ENCODE measurements at regions not wholly inside any gene's neighbourhood (a gene's known extent, or its start where the extent isn't known, plus 50 kb on each side); places are given as distances from the start of the nearest gene placed in this dataset.
A peak's percentile ranks its signal among the peaks of the same experiment; 100 is the strongest.
"Not testable (repeated sequence)": the region's sequence is repeated elsewhere in the genome, so short reads cannot be mapped to it uniquely, and the experiment has no call there.

DNA sequence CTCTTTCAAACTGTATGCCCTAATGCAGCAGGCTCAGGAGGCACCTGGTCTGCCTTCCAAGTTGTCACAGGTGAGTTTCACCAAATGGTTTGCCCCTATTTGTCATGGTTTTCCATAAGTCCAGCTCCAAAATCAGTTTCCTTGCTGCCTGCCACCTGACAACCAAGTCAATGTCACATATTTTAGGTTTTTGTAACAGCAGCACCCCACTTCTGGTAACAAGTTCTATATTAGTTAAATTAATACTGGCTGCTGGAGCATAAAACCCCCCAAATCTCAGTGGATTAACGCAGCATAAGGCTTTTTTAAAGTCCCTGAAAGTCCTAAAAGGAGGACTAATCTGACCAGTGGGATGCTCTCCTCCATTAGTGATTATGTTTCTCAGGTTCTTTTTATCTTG is 200.7 kb downstream of the RRAGC start:
- no peak for DNase-seq

DNA sequence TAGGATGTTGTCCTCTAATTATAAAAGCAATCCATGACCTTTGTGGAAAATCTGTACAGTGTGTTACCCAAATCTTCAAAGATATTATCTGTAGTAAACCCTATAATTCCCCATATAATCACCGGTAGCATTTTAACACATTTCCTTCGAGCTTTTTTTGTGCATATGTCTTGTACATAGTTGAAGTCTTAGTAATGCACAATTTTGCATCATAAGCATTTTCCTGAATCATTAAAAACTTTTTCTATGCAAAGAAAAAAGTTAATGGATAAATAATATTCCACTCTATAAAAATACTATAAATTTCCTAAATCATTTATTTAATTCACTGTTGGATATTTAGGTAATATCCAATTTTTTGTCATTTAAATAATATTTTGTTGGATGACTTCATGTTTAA is 201.7 kb downstream of the RRAGC start:
- no peak for DNase-seq

DNA sequence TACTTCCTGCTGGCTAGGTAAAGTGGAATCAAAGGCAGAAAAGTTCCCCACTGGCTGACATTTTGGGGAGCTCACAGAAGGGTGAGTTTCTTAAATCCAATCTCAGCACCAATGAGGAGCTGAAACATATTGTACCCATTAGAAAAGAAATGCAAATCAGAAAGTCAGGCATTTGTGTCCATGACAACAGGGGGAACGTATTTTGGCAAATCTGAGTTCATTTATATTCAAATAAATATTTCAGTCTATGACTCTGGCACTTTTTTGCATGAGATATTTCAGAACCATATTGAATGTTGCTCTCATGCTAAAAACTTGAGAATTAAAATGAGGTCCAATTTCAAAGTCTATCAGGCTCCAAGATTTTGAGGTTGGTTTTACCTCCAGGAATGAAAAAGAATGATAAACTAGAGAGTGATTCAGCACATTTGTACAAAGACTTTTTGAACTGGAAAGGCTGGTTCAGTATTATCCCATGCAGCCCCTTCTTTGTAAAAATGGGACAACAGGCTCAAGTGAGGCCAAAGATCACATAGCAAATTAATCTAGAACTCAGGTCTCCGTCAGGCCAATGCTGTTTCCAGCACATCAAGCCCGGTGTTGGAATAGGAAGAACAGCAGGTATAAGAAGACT is 202.2 kb downstream of the RRAGC start:
- no peak for DNase-seq

DNA sequence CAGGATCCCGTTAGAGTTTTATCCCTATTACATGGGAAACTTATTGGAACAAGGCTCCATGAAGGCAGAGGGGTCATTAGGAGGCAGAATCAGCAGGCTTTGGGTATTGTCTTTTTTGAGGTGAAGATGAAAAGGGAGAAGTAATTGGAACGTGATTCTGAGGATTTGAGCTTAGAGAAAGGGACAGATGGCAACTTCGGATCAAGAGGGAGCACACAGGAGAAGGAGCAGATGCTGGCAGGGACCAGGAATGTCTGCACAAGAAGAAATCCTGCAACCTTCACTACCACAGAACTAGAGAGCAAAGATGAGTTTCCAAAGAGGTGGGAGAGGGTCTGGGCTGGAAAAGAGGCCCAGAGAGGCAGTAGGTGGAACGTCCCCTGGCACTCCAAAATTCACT is 202.8 kb downstream of the RRAGC start:
- DNase-seq, result peak; percentile 63 to 89

DNA sequence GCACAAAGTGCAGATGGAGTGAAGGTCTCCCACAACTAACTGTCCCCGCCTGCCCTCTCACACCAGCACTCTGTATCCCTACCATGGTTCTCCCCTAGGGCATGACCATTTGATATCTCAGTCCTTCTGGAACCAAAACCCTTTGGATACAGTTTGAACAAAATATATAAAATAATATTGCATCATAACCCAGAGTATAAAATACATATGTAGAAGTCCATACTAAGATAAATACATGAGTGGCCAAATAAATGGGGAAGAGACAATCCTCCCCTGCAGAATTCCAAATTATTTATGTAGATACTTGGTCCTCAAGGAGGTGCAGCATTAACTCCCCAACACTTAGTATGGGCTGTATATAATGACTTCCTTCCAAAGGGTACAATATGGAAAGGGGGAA is 207.4 kb downstream of the RRAGC start:
- no peak for DNase-seq

DNA sequence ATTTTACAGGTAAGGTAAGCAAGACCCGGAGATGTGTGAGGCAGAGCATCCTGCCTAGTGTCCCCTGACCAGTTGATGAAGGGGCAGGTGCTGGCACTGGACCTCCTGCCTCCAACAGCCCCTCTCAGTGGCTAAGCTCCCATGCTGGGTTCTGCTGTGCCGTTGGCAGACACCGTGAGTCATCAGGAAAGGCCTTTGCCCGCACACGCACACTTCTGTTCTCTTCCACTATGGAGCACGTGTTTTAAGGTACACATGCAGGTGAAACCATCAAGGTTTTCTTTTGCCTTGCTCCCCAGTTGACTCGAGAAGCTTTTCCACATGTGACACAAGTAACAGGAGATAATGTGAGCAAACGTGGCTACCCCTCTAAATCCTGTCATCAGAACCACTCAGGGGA is 207.9 kb downstream of the RRAGC start:
- no peak for DNase-seq

DNA sequence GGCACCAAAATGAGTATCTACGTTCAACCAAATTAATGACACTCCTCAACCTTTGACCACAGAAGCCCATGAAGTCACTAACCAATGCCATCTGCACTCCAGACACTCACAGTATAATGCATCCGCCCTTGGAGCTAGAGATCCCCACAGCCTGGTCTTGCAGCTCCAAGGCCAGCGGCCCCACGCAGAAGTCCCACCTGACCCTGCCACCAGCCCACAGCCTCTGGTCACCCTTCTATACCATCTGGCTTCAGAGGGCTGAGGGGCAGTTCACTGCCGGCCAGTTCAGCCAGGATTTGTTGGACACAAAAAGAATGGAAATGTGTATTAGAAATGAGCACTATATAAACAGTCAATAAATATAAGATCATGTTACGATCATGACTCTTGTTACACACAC is 211.2 kb downstream of the RRAGC start:
- peak in 1 of 2 experiments; percentile 19 for DNase-seq

DNA sequence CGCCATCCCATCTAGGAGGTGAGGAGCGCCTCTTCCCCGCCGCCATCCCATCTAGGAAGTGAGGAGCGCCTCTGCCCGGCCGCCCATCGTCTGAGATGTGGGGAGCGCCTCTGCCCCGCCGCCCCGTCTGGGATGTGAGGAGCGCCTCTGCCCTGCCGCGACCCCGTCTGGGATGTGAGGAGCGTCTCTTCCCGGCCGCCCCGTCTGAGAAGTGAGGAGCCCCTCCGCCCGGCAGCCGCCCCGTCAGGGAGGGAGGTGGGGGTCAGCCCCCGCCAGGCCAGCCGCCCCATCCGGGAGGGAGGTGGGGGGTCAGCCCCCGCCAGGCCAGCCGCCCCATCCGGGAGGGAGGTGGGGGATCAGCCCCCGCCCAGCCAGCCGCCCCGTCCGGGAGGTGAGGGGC is 212.2 kb downstream of the RRAGC start:
- not testable (repeated sequence) for DNase-seq

DNA sequence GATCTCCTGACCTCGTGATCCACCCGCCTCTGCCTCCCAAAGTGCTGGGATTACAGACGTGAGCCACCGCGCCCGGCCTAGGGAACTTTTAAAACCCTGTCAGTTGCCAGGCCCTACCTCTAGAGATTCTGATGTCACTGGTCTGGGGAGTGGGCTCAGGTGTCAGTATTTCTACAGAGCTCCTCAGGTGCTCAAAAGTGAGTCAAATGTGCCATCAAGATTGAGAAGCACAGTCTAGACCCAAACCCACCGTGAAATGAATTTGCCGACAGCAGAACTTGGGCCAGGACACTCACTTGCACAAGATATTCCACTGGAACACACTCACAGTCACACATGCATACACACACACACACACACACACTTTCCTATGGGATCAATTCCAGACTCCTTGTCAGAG is 215.5 kb downstream of the RRAGC start:
- no peak for DNase-seq

DNA sequence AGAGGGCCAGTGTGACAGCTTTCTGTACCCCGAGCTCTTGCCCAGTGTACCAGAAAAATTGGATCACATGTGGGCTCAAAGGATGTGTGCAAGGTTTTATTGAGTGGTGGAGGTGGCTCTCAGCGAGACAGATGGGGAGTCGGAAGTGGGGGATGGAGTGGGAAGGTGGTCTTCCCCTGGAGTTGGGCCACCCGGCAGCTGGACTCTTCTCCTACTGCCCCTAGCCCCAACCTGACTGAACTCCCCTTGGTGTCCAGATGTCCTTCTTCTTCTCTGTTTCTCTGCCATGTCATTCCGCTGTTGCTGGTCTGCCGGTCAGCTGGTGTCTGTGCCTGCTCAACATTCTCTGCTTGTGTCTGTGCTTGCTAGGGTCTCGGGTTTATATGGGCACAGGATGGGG is 217.9 kb downstream of the RRAGC start:
- no peak for DNase-seq

DNA sequence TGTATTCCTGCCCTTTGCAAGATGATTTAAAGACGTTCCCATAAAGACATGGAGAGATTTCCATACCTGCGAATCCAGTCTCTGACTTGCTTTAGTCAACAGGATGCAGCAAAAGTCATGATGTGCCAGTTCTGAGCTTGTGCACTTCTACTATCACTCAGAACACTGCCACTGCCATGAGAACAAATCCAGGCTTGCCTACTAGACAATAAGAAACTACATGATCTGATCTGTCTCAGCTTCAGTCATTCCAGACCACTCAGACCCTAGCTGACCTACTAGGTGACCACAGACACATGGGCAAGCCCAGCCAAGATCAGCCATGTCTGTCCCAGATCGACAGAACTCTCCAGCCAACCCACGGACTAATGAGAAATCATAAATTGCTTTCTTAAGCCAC is 219.2 kb downstream of the RRAGC start:
- DNase-seq, result no peak

DNA sequence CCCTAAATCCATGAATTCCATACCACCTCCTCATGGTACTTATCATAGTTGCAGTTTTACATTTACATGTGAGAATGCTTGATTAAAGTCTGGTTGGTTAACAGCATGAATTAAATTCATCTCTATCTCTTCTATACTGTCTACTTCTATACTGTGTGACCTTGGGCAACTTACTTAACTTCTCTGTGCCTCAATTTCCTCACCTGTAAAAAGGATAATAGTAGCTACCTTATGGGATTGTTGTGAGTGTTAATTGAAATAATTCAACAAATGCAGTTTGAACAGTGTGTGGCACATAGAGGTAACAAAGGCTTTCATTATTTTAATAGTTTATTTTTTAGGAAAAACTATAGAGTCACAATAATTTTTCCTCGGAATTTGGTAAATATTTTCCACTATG is 231.3 kb downstream of the RRAGC start:
- DNase-seq, result no peak

DNA sequence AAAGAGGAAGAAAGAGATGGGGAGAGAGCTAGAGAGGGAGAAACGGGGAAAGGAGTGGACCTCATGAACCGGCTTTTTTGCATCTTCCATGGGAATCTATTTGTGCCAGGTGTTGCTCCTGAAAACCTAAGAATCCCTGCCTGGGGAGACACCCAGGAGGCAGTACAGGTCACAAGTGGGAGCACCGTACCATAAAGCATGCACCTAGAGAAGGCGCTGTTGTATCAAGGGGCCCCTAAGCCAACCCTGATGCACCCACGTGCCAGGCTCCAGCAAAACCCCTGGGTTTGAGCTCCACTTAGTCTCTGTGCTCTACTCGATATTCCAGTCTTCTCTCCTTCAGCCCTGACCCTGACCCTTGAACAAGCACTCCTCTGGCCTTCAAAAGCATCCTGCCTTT is 233.6 kb downstream of the RRAGC start:
- DNase-seq, result no peak

DNA sequence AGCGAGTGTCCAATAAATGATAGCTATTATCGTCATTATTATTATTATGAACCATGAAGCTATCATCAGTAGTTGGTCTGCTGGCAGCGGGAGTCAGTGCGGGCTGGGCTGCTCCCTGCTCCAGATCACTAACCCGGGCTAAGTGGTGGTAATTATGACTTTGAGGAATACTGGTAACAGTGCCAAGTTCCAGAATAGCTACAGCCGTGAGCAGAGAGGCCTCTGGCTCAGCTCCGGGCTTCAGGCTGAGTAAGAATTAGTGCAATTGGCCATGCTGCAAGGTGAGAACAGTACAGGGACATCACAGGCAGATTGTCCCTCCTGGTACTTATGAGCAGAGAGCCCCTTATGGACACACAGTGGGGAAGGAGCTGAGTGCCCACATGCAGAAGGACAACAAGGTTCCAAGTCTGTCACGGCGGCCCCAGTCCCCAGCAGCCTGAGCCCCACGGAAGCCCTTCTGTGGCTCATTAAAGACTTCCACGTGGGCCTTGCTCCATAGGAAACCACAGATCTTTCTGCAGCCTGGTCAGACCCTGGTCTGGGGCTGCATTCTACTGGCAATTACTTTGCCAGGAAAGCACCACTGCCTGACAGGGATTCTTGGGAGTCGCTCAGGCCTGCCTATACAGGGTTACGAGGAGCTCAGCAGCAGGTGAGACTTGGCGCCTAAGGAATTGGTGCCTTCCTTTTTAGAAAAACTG is 235.1 kb downstream of the RRAGC start:
- no peak for DNase-seq

DNA sequence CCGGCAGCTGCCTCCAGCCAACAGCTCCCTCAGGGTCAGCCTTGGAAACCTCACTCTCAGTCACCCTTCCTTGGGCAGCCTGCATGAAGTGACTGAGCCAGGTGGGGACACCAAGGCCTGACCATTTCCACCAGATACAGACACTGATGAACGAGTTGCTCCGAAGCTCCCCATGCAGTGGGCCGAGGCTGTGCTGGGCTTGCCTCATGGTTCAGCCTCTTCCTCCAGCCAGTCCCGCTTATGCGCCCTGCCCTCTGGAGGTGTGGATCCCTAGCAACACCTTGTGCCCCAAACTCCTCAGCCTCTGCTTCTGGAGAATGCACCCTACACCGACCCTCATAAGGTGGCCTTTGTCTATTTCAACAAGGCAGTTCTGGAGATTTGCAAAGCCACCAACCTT is 236.0 kb downstream of the RRAGC start:
- DNase-seq, result no peak

DNA sequence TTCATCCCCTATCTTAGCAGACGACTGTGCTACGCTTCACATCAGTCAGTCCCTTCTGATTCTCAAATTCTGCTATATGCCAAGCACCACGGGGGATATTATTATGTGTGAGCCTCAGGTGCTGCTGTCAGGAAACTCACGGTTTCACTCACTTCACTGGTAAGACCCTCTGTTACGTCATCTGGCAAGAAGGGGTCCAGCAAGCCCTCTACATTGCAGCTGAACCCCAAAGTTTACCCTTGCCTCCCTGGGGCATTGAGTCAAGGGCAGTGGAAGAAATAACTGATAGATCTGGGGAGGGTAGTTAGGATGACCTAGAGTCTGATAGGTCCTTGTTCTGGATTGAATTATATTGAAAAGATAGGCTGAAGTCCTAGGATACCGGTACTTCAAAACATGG is 237.4 kb downstream of the RRAGC start:
- no peak for DNase-seq

DNA sequence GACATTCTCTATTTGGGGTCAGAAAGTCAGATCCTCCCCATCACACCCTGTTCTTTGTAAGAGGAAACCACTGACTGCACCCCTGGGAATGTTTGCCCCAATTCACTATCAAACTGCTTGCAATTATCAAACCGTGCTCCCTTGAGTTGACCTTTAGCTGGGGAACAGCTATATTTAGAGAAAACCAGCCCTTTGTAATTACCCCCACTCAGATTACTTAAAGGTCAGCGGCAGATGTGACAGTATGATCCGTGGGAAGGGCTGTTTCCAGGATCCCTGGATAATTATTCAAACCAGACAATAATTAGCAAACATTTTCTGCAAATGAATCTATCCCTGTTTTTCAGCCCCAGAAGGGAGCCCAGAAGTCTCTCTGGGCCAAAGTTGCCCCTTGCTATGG is 242.7 kb downstream of the RRAGC start:
- peak in 1 of 2 experiments; percentile 21 for DNase-seq

DNA sequence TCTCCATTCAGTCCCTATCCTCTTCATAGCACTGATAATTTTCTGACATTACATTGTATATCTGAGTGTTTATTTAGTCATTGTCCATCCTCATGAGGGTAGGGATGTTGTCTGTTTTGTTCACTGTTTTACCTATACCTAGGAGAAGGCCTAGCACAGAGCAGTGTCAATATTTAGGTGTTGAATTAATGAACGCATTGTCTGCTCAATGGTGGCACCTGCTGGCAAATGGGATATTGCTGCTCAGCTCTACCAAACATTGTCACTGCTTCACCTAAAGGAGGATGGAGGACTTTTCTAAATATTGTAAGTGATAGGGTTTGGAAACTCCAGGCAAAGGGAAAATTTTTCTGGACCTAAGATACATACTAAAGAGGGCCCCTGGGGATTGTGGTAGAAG is 243.9 kb downstream of the RRAGC start:
- DNase-seq, result no peak

DNA sequence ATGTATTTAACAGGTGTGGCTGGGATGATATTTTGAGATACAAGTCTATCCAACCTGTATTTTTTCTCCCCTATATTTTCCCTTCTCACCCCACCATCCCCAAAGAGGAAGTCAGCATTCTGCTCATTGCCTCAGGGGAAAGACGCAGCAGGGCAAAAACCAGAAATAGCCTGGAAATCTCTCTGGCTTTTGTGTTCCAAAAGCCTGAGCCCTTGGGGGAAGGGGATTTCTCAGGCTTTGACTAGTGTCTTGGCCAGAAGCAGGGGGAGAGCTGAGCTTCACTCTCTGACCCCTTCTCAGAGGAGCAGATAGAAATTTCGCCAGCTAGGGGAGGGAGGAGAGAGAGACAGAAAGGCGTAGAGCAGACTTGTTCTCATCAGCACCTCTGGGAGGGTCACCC is 244.7 kb downstream of the RRAGC start:
- DNase-seq, result no peak

DNA sequence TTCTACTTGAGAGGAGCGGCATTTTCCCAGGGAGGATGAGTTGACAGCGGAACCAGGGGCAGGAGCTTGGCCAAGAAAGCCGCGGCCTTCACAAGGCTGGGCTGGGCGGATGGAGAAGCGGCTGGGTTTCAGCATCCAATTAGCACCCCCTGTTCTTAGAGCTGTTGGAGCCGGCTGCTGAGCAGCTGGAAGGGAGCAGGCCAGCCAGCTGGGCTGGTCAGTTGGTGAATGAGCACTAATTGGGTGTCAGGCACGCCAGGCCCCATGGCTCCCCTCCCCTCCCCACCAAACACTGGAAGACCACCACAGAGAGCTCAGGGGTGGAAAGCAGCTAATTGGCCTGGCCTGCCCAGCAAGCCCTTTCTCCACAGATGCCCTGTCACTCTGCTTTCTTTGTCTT is 245.6 kb downstream of the RRAGC start:
- peak in 1 of 2 experiments; percentile 34 for DNase-seq

DNA sequence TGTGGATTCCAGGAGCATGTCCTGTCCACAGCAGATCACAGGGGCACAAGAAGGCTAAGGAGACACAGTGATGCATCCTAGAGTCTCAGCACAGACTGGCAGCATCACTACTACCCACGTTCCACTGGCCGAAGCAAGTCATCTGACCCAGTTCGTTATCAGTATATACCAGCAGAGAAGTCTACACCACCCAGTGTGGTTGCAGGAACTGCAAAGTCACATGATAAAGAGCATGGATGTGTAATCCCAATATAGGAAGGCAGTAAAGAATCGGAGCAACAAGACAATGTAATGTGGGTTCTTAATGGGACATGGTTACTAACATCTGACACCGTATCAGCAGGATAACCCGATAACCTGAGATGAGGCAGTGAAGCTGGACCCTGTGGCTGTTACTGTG is 246.6 kb downstream of the RRAGC start:
- no peak for DNase-seq

DNA sequence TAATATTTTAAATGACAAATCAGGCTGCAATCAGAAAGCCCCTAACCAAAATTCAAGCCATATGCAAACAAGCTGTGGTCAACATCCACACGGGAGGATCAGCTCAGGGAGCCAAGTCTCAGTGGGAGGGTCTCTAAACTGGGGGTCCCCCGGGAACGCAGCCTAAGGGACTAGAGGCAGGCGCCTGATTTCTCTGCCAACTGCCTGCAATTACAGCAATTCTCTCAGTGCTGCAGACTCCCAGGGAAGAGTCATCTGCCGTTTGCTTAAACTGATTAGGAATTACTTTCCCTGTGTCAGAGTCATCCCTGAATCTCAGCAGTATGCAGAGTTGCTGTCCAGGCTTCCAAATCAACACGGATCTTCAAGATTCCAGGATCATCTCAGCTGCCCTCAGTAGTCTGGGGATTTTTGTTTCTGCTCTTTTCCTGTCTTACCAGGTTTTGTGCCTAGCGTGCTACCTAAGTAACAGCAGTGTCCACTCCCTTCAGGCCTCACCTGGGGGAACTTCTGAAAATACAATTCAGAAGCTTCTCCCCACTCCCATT is 247.8 kb downstream of the RRAGC start:
- DNase-seq, result no peak

DNA sequence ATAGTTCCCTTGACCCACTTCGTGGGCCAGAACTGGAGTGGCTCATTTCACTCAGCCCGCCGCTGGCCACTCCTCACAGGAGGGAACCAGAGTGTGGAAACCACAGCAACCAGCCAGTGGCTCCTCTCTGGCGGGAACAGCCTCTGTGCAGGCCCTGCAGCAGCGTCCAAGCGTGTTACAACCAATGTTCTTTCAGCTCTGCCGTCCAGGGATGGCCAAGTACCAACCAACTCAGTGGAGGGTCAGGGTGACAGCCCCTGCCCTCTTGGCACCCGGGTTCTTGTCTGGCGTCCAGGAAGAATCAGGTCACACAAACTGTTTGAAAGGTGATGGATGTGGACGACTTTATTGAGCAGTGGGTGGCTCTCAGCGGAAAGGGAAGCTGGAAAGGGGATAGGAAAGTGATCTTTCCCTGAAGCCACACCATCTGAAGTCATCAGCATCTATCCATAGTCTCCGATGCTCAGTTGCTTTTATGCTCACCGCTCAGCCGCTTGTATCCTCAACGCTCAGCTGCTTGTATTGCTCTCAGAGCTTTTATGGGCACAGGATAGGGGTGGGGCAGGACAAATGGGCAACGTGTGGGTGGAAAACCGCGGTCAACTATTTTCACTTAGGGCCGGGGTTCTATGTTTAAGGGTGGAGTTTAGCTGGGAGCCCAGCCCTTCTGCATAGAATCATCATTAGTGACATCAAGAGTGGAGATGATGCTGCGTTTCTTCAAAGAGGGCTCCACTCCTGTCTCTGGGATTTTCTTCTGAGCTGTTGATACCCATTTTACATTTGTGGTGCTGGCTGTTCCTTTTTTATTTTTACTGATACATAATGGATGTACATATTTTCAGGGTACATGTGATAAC is 250.2 kb downstream of the RRAGC start:
- DNase-seq, result no peak
